Ovary (tissue), 3 donors: ENCODE measurements at regions not wholly inside any gene's neighbourhood (a gene's known extent, or its start where the extent isn't known, plus 50 kb on each side); places are given as distances from the start of the nearest gene placed in this dataset.

Experiments used
- EP300 ChIP-seq: sonication (generic); formaldehyde crosslinking; IDR thresholded peaks from one replicate; pipeline ENCODE4 v1.6.1; 2017; ENCODE audit warnings: antibody characterized with exemption
- TF ChIP-seq, protein P1 (sequence below), 3 donors: fragments of 450-650 bp in 2 of 3; fragments of 200-600 bp in 1 of 3; IDR thresholded peaks; one replicate each; pipeline versions ENCODE4 v1.5.1 to v1.8.0; 2016 to 2022; ENCODE audit warnings: antibody characterized with exemption in 3 of 3, mild to moderate bottlenecking in 1 of 3
- donor health status: DM: no; HTN: no; CAD: no.

DNA sequence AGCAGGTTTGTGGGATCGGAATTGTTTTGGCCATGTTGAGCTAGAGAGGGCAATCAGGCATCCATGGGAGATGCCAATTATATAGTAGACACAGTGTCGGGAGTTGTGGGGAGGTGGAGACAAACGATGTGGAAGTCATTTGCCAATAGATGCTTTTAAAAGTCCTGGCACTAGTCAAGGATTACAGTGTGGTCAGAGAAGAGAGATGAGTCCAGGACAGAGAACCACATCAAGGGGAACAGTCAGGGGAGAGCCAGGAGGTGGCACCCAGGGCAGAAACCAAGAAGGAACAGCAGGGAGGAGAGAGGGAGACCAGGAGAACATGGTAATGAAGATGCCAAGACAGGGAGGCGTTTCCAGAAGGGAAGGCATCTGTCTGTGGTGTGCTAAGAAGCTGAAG is 81.2 kb downstream of the ARL4C start:
- TF ChIP-seq, protein P1, sequence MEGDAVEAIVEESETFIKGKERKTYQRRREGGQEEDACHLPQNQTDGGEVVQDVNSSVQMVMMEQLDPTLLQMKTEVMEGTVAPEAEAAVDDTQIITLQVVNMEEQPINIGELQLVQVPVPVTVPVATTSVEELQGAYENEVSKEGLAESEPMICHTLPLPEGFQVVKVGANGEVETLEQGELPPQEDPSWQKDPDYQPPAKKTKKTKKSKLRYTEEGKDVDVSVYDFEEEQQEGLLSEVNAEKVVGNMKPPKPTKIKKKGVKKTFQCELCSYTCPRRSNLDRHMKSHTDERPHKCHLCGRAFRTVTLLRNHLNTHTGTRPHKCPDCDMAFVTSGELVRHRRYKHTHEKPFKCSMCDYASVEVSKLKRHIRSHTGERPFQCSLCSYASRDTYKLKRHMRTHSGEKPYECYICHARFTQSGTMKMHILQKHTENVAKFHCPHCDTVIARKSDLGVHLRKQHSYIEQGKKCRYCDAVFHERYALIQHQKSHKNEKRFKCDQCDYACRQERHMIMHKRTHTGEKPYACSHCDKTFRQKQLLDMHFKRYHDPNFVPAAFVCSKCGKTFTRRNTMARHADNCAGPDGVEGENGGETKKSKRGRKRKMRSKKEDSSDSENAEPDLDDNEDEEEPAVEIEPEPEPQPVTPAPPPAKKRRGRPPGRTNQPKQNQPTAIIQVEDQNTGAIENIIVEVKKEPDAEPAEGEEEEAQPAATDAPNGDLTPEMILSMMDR (IDR thresholded peaks at IDR 0.05), result no peak
- no peak for TF ChIP-seq EP300
